Spleen (tissue), 11 donors: ENCODE measurements at regions not wholly inside any gene's neighbourhood (a gene's known extent, or its start where the extent isn't known, plus 50 kb on each side); places are given as distances from the start of the nearest gene placed in this dataset.

ENCODE experiments used
- DNase-seq: peaks from one replicate; pipeline ENCODE4 v3.0.0-alpha.2; 2020
- H3K27ac ChIP-seq, 8 donors: fragments of 200-600 bp; sonication (generic) in 7 of 8; 1 replicate in 4 of 8; 2 replicates in 4 of 8; pipeline versions ENCODE4 v1.5.0 to v1.8.0; 2016 to 2021; ENCODE audit warnings: inconsistent platforms in 4 of 8, mild to moderate bottlenecking in 4 of 8, moderate library complexity in 1 of 8
- H3K27me3 ChIP-seq, 7 donors: fragments of 200-600 bp; sonication (generic) in 6 of 7; replicated peaks in 1 of 7; 1 replicate in 4 of 7; 2 replicates in 3 of 7; pipeline versions ENCODE4 v1.5.0 to v1.8.0; 2016 to 2021; ENCODE audit warnings: inconsistent platforms in 3 of 7, mild to moderate bottlenecking in 1 of 7
- H3K36me3 ChIP-seq, 6 donors: fragments of 200-600 bp; sonication (generic) in 5 of 6; 1 replicate in 4 of 6; 2 replicates in 2 of 6; pipeline versions ENCODE4 v1.5.0 to v1.8.0; 2016 to 2021; ENCODE audit warnings: inconsistent platforms in 2 of 6
- H3K4me1 ChIP-seq, 6 donors: fragments of 200-600 bp; sonication (generic) in 5 of 6; 1 replicate in 3 of 6; 2 replicates in 3 of 6; pipeline versions ENCODE4 v1.5.0 to v1.8.0; 2016 to 2021; ENCODE audit warnings: inconsistent platforms in 3 of 6
- H3K4me3 ChIP-seq, 8 donors: fragments of 200-600 bp; sonication (generic) in 7 of 8; 1 replicate in 4 of 8; 2 replicates in 4 of 8; pipeline versions ENCODE4 v1.5.0 to v1.8.0; 2016 to 2021; ENCODE audit warnings: inconsistent platforms in 4 of 8, mild to moderate bottlenecking in 4 of 8, moderate library complexity in 2 of 8
- H3K9me3 ChIP-seq, 8 donors: fragments of 200-600 bp; sonication (generic) in 7 of 8; 1 replicate in 4 of 8; 2 replicates in 4 of 8; pipeline versions ENCODE4 v1.5.0 to v1.8.0; 2016 to 2021; ENCODE audit warnings: inconsistent platforms in 4 of 8
- CTCF ChIP-seq, 11 experiments: fragments of 200-600 bp in 7 of 11; fragments of 450-650 bp in 4 of 11; sonication (generic) in 4 of 11; IDR thresholded peaks in 8 of 11; conservative IDR thresholded peaks in 3 of 11; 1 replicate in 7 of 11; 2 replicates in 4 of 11; pipeline versions ENCODE4 v1.4.0 to v1.8.0; 2016 to 2021; ENCODE audit warnings: antibody characterized with exemption in 11 of 11, inconsistent platforms in 4 of 11, mild to moderate bottlenecking in 1 of 11
- POLR2A ChIP-seq, 3 donors: fragments of 450-650 bp; IDR thresholded peaks; one replicate each; pipeline ENCODE4 v1.5.1; 2017; ENCODE audit warnings: antibody characterized with exemption in 3 of 3, mild to moderate bottlenecking in 1 of 3
- POLR2AphosphoS5 ChIP-seq, 3 donors: sonication (generic); formaldehyde crosslinking; IDR thresholded peaks; one replicate each; pipeline ENCODE4 v1.5.1; 2017; ENCODE audit warnings: antibody characterized with exemption in 3 of 3
- WGBS, 5 donors: extraction: QIAGEN DNeasy Blood & Tissue Kit in 3 of 5; methylation state at CpG; one replicate each; pipeline versions ENCODE4 v1.1.5 to v1.1.7; 2013 to 2018; 5-methylcytosine and 5-hydroxymethylcytosine counted together
- intact Hi-C: fragments of 100-400 bp; cut with DNase I; formaldehyde crosslinking; loops from one replicate; pipeline ENCODE4 v1.15.0; 2023; ENCODE audit warnings: low total_unique reads
- donor health status: healthy with polysubstance abuse.
- donor health status: DM: no; HTN: no; CAD: no; lungs with moderate emphysema.
- donor health status: DM: no; HTN: no; CAD: no.
- donor health status: Bipolar disorder and iron deficiency.
- donor health status: healthy.
- donor health status: DM: no; HTN: no; CAD: no.
- donor health status: DM: yes; HTN: yes; CAD: no.

DNA sequence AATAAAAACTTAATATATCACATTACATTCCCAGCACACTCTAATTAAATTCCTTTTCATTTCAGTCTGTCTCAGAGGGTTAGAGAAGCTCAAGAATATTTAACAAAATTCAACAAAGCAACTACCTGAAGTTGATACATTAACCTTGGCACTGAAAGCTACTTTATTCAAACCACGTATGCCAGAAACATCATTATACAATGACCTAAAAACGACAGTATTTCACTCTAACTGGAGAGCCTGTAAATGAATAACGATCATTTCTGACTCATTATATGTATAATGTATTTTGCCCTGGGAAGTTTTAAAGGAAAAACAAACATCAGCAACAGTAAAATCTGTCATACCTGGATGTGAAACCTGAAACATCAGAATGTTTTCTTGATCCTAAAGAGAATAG is 270.1 kb downstream of the SLITRK5 start:
- peaks cover 0 to 7% (median 0%) of the 10 kb centered on the region in 8 donors for H3K9me3 ChIP-seq
- no peak overlapping the region for H3K27ac ChIP-seq
- no peak overlapping the region for H3K4me3 ChIP-seq
- DNase-seq, result no peak
- H3K4me1 ChIP-seq, result no peaks in the 10 kb centered on the region
- no peaks in the 10 kb centered on the region for H3K36me3 ChIP-seq
- intact Hi-C loops, result no loop called here
- 63 to 76% (median 67%) methylated on average over 3 of the region's 3 CpGs for WGBS, 5 donors
- H3K27me3 ChIP-seq, result no peaks in the 10 kb centered on the region
- no peak for TF ChIP-seq POLR2A (IDR thresholded peaks at IDR 0.05)

DNA sequence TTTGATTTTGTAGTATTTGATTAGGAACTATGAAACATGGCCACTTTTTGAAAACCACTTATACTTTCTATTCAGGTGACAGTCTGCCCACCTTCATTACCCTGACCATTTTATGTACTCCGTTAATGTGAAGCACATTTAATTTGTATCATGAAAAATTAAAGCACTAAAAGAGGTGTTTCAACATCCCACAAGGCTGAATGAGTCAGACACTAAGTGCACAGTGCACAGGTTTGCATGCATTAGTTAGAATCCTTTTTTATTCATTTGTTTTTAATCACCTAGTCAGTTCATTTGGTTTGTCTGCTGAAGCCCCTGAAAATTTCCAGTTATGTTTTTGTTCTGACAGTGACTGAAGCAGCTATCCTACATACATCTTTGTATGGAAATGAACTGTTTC is 271.0 kb downstream of the SLITRK5 start:
- intact Hi-C loops, result no loop called here
- Histone ChIP-seq H3K4me1 (no peaks in the 10 kb centered on the region), H3K36me3 (no peaks in the 10 kb centered on the region), H3K9me3 (peaks cover 0 to 7% (median 0%) of the 10 kb centered on the region in 8 donors), H3K4me3 (no peak overlapping the region), H3K27ac (no peak overlapping the region), H3K27me3 (no peaks in the 10 kb centered on the region)
- 58 to 81% (median 68%) methylated on average over 1 of the region's 1 CpG for WGBS, 5 donors
- TF ChIP-seq POLR2AphosphoS5 (IDR thresholded peaks at IDR 0.05) (no peak), POLR2A (IDR thresholded peaks at IDR 0.05) (no peak), CTCF (IDR thresholded peaks at IDR 0.05 in 8 of 11, conservative IDR thresholded peaks at IDR 0.05 in 3 of 11) (no peak)
- DNase-seq, result no peak

GRCh38 chr13:87944038-87944437 is 272.9 kb downstream of the SLITRK5 start:
- H3K36me3 ChIP-seq, result no peaks in the 10 kb centered on the region
- H3K27me3 ChIP-seq, result no peaks in the 10 kb centered on the region
- H3K27ac ChIP-seq, result no peak overlapping the region
- H3K9me3 ChIP-seq, result peaks cover 0 to 7% (median 0%) of the 10 kb centered on the region in 8 donors
- TF ChIP-seq POLR2A (IDR thresholded peaks at IDR 0.05) (no peak), CTCF (IDR thresholded peaks at IDR 0.05 in 8 of 11, conservative IDR thresholded peaks at IDR 0.05 in 3 of 11) (no peak), POLR2AphosphoS5 (IDR thresholded peaks at IDR 0.05) (no peak)
- 86 to 98% (median 91%) methylated on average over 1 of the region's 1 CpG for WGBS, 5 donors
- intact Hi-C loops, result no loop called here
- no peak for DNase-seq
- H3K4me1 ChIP-seq, result no peaks in the 10 kb centered on the region
- H3K4me3 ChIP-seq, result no peak overlapping the region

DNA sequence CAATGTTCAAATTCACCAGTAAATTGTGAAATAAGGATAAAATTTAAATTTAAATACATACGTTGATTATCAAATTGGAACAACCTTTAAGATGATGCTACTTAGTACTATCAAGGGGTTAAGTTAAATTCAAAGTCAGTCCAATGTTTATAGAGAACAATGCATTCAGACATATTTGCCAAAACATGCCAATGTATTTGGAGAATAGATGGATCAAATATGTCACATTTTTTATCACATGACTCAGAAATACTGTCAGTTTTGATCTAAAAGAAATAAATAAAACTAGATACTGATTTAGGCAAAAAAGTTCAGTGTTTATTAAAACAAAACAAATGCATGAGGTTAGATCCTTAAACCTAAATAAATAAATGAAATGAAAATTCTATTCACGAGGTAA is 281.2 kb downstream of the SLITRK5 start:
- Histone ChIP-seq H3K36me3 (no peaks in the 10 kb centered on the region), H3K27me3 (no peaks in the 10 kb centered on the region), H3K27ac (no peak overlapping the region), H3K4me3 (no peak overlapping the region), H3K9me3 (no peaks in the 10 kb centered on the region), H3K4me1 (no peaks in the 10 kb centered on the region)
- no peak for DNase-seq
- intact Hi-C loops, result no loop called here
- 71 to 87% (median 74%) methylated on average over 2 of the region's 2 CpGs for WGBS, 5 donors
- TF ChIP-seq POLR2A (IDR thresholded peaks at IDR 0.05) (no peak), POLR2AphosphoS5 (IDR thresholded peaks at IDR 0.05) (no peak), CTCF (IDR thresholded peaks at IDR 0.05 in 8 of 11, conservative IDR thresholded peaks at IDR 0.05 in 3 of 11) (no peak)

GRCh38 chr13:87953381-87953780 is 282.2 kb downstream of the SLITRK5 start:
- H3K4me3 ChIP-seq, result no peak overlapping the region
- intact Hi-C loops, result no loop called here
- no peaks in the 10 kb centered on the region for H3K36me3 ChIP-seq
- no peaks in the 10 kb centered on the region for H3K9me3 ChIP-seq
- H3K4me1 ChIP-seq, result no peaks in the 10 kb centered on the region
- H3K27me3 ChIP-seq, result no peaks in the 10 kb centered on the region
- WGBS, 5 donors, result 84 to 88% (median 85%) methylated on average over 3 of the region's 3 CpGs
- TF ChIP-seq POLR2A (IDR thresholded peaks at IDR 0.05) (no peak), CTCF (IDR thresholded peaks at IDR 0.05 in 8 of 11, conservative IDR thresholded peaks at IDR 0.05 in 3 of 11) (no peak), POLR2AphosphoS5 (IDR thresholded peaks at IDR 0.05) (no peak)
- no peak overlapping the region for H3K27ac ChIP-seq
- DNase-seq, result no peak
